ENCODE measurements at regions not wholly inside any gene's neighbourhood (a gene's known extent, or its start where the extent isn't known, plus 50 kb on each side); places are given as distances from the start of the nearest gene placed in this dataset.

GRCh38 chr2:146251328-146251727, 1593.5 kb upstream of the ACVR2A start:
- TF ChIP-seq, protein P1, sequence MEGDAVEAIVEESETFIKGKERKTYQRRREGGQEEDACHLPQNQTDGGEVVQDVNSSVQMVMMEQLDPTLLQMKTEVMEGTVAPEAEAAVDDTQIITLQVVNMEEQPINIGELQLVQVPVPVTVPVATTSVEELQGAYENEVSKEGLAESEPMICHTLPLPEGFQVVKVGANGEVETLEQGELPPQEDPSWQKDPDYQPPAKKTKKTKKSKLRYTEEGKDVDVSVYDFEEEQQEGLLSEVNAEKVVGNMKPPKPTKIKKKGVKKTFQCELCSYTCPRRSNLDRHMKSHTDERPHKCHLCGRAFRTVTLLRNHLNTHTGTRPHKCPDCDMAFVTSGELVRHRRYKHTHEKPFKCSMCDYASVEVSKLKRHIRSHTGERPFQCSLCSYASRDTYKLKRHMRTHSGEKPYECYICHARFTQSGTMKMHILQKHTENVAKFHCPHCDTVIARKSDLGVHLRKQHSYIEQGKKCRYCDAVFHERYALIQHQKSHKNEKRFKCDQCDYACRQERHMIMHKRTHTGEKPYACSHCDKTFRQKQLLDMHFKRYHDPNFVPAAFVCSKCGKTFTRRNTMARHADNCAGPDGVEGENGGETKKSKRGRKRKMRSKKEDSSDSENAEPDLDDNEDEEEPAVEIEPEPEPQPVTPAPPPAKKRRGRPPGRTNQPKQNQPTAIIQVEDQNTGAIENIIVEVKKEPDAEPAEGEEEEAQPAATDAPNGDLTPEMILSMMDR (conservative IDR thresholded peaks at IDR 0.05; ENCODE audit: low read depth in 2 of 2) = no peak
- no peak for TF ChIP-seq EZH2 (IDR thresholded peaks at IDR 0.05; ENCODE audit: low read depth, unreplicated experiment)

Data from GM23338 (cell line).